DMS153 (cell line): ENCODE measurements at regions not wholly inside any gene's neighbourhood (a gene's known extent, or its start where the extent isn't known, plus 50 kb on each side); places are given as distances from the start of the nearest gene placed in this dataset.

Source experiments
- DNase-seq: peaks from one replicate; lab custom pipeline; 2025; lab: John Stamatoyannopoulos, UW

DNA sequence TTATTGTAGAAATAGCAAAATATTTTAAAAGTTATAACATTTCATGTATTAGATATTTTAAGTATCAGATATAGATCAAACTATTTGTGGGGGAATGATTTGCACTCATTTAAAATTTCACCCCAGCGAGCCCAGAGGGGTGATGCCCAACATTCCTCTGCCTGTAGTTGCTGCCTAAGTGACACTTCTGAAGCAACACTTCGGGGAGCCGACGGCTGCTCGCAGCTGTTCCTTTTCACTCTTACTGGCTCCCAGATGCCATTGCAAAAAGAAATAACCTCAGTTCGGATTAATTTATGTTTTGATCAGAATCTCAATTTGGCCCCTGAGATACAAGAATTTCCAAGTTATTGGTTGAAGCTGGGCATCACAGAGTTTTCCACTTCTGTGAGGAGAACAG lies 603.8 kb downstream of the PLCL1 start:
- no peak for DNase-seq

DNA sequence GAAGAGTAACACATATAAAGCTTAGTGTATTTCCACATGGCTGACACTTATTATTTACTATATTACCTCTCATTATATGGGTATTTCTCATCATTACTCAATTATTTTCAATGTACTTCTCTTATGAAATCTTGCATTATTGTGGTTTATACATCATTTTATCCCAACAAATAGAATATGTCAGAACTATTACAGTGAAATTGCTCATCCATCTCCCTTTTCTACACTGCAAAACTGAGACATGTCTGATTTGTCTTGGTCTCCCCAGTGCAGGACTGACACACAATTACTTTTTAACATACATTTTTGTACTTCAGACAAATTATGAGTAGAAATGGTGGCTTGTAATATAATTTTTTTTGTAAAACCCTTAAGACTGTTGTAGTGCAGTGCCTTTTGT lies 600.9 kb downstream of the PLCL1 start:
- DNase-seq = no peak

DNA sequence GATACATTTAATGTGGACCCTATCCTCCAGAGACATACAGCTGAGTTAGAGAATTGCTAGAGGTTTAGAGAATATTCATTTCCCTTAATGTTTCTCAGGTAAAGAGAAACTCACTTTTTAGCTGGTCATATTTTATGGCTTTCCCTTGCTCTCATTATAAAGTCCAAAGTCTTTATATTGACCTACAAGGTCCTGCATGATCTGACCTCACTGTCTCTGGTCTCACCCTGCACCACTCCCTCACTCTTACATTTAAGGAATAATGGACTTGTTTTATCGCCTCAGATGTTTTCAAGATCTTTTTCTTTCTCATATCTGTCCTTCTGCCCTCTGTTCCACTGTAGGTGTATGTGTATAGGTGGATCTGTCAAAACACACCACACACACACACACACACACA lies 597.3 kb downstream of the PLCL1 start:
- no peak for DNase-seq

DNA sequence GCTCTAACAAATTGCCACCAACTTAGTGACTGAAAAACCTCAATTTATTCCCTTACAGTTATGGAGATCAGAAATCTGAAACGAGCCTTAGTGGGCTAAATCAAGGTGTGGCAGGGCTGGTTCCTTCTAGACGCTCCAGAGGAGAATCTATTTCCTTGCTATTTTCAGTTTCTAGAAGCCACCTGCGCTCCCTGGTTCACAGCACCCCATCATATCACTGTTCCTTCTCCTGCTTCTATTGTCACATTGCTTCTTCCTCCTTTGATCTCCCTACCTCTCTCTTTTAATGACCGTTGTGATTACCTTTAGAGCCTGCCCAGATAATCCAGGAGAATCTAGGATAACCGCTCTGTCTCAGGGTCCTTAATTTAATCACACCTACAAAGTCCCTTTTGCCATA lies 596.6 kb downstream of the PLCL1 start:
- no peak for DNase-seq

DNA sequence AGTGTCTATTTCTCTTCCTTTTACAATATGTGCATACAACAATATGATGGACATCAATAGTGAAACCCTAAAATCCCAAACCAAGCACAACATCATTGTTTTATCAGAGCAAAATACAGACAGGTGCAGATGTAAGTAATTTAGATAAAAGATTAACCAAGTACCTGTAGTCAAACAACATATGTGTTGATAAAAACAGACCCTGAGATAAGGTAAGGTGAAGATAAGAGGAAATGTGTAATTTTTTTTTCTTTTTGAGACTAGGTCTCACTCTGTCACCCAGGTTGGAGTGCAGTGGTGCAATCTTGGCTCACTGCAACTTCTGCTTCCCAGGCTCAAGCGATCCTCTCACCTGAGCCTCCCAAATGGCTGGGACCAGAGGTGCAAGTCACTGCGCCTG lies 589.8 kb downstream of the PLCL1 start:
- DNase-seq = no peak

DNA sequence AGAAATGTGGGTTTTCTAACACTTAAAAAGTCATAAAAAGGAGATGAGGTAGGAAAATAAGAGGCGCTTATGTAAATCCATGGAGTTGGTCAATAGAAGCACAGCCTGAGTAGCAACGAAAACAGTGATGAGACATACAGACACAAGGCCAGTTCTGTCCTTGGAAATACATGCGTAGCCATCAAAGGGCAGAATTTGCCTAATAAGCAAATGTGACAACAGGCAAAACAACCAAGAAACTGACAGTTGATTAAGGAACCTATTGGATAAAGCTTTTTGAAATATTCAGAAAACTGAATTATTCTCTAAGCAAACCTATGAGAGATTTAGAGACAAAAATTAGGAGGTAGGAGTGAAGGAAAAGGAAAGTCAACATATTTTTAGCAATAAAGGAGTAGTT lies 586.3 kb downstream of the PLCL1 start:
- DNase-seq = no peak

DNA sequence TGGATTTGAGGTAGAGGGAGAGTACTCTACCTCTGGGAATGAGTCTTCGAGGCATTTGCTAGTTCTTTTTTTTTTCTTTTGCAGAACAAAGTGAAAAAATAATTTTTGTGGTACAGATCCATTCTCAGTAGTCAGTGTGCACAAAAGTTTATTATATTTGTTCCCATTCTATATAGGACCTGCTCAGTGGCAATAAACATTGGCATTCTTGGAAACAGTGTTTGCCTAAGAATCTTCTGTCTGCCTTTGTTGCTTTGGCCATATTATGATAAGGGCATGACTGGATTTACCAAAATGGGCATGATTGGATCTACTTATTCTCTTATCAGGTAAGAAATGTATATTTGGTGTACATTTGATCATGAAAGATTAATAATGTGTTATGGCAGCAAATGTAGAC lies 583.3 kb downstream of the PLCL1 start:
- no peak for DNase-seq

DNA sequence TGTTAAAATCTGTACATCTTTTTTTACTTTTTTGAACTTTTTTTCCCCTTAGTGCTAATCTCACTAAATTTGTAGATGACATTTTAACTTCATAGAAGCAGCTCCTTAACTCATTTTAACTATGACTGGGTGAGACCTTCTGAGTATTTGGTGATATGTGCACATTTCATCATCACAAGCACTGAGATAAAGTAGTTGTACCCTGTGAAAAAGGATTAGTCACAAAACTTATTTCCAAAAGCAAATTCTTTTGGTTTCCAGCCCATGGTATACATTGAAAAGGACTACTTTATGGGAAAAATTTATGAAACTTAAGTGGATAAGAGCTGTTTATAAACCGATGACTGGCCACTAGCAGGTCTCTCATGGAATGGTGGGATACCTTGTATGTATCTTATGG lies 581.5 kb downstream of the PLCL1 start:
- DNase-seq = no peak

DNA sequence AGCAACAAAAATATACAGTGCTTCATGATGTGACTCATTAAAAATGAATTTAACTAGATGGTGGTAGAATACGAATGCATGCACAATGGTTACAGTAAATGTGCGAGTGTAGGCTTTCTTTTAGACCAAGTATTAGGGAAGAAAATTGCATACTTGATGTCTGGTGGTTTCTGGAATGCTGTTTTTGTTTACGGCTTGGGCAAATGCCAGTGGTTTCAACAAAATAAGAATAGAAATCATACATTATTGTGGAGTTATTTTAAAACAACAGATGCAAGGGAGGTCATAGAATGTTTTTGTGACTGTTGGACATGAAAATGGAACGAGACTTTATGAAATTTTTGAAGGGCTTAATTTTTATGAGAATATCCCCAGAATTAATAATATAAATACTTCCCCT lies 580.9 kb downstream of the PLCL1 start:
- DNase-seq = no peak

DNA sequence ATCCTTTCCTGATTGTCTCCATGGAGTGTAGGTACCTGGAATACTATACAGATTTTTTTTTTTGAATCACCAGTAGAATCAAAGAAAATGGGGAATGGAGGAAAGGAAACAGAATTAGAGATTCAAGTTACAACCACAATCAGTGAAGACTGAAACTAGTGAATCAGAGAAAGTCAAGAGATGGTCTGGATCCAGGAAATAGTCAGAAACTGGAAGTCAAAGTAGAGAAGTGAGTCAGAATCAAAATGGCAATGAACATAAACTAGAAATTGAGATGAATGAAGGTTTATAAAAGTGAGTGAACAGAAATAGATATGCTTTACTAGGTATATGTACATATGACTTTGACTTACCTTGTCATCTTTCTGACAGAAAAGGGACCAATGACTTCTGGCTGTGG lies 579.0 kb downstream of the PLCL1 start:
- no peak for DNase-seq

DNA sequence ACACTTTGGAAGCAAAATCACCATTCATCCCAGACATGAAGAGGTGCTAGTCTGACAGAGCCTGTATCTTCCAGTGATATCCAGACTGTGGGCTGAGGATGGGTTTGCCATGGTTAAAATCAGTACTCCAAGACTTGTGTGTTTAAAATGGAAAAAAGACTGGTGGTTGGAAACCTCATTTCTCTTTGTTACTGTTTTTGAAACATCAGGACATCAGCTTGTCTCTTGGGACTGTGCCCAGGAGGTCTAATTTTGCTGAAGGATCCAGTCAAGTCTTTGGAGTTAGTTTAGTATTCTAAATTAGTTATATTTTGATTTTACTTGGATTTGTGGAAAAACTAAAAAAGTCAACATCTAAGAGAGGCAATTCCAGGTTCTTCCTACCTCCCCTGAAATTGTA lies 578.4 kb downstream of the PLCL1 start:
- no peak for DNase-seq

DNA sequence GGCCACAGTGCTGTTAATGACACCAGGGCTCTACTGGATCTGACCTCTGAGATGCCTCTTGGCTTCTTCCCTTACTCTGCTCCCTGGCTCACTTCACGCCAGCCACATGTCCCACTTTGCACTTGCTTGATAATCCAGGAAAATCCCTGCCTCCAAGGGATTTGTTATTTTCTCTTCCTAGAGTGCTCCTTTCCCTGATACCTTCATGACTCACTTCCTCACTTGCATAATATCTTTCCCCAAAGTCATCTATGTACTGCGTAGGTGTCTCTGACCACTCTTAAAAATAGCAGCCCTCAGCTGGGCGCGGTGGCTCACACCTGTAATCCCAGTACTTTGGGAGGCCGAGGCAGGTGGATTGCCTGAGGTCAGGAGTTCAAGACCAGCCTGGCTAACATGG lies 572.3 kb downstream of the PLCL1 start:
- DNase-seq = no peak

DNA sequence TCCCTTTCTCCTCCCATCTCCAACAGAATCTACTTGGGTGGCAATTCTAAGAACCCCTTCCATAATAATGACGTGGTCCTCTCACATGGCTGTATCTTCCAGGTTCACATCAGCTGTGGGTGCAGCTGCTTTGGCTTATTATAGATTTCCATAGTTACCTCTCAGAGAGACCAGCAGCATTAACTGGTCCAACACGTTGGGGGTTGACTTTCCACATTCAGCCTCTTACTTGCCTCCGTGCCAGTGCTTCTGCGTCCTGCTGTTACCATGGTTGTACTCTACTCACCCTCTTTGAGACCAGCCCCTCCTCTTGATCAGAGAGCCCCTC lies 570.7 kb downstream of the PLCL1 start:
- DNase-seq = no peak

DNA sequence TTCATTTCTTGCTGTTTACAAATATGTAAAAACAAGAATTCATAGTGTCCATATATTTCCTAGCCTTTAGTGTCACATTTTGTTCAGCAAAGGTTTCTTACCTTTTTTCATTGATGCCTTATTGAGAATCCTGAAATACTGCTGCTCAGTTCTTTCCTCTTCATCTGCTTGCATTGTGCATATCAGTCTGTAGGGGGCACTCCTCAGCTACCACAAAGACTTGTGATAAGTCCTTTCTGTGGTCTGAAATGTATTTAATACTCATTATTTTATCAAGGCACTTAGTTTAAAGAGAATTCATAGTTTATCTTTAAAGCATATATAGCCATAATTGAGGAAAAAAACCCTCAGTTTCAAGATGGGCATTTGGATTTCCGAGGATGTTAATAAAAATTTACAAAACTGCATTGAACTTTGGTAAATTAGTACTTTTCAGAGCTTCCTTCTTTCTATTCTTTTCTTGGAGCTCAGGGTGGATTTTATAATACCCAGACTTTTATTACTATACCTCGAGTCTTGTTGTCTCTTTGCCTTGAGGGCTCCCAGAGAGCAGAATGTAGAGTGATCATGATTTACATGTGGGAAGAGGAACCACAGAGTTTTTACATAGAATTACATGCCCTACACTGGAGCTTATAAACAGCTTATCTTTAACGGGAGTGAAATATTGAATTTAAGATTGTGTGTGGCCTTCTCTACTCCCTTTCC lies 570.1 kb downstream of the PLCL1 start:
- DNase-seq = peak; percentile 41

DNA sequence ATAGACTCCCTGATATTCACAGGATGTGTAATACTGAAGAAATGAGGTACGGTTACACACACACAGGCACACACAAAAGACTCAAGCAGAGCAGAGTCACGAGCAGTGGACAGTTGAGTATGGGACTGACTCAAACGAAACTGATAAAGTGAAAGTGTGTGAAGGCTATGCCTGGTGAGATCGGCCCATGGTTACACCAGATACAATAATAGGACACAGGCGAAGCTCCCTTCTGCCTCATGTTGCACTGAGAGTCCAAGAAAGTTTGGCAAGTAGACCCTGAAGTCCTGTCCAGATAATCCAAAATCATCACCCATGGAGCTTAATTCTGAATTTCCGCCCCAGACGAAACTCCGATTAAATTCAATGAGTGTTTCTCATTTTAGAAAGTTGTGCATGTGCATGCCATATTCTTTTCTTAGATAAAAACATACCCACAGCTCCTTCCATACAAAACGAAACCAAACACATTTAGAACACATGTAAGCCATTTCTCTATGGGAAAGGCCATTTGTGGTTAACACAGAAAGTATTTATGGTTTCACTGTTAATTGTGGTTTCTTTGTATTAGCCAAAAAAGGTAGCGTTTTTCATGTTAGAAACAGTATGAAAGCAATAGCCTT lies 567.6 kb downstream of the PLCL1 start:
- no peak for DNase-seq

DNA sequence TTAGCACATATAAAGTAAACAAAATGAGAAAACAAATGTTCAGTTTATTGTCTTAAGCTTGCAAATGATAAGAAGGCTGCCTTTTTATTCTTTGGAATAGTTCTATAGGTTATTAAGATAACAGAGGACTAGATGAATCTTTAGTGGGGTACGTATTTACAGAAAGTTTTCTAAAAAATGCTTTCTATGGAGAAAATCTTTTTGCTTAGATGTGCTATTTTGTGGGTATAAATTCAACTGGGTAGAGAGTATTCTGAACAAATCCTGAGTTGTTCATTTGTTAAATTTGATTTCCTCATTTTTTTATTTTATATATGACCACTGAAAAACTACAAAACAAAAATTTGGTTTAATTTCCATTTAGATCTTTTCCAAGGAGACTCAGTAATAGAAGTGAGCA lies 566.9 kb downstream of the PLCL1 start:
- no peak for DNase-seq

DNA sequence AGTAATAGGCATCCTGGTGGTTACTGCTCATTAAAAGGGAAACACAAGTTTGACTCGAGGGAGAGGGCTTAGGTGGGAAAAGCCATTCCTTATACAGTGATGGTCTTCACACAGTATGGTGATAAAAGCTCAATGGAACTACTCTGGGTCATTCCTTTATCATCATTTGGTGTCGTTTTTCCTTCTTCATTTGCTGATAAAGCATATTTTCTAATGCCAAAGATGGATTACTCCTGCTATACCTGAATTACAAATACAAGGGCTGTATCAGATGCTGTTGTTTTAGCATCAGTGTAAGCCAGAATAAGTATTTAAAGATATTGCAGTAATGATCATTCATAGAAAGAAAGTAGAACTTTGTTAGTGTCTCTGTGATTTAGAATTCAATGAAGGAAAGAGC lies 563.7 kb downstream of the PLCL1 start:
- DNase-seq = no peak

DNA sequence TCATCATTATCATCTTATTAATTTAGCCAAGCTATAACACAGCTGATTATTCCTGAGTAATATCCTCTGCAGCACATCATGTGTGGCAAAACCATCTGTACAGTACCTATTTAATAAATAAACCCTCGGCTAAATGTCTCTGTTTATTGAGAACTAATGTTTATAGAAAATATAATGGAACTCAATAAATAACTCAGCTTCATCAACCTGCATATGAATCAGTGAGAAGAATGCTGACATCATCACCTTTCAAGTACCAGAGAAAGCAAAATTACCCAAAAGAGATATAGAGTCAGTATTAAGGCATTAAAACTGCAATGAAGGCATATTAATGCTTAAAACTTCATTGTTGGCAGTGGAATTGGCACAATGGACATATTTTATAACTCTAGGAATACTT lies 558.3 kb downstream of the PLCL1 start:
- no peak for DNase-seq

DNA sequence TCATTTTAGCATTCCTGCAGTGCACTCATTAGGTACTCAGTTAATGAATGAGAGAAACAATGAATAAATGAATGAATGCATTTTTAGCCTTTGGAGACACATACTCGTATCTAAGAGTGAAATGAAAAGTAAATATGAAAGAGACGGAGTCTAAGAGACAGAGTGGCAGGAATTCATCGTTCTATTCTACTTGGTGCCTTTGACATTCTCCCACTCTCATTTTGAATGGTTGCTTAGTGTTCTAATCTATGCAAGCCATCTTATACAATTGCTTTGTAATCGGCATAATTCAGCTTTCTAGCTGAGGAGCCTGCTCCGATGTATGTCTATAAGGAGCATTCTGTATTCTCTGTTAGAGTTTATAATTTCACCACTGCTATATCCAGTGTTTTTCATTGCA lies 554.9 kb downstream of the PLCL1 start:
- no peak for DNase-seq

DNA sequence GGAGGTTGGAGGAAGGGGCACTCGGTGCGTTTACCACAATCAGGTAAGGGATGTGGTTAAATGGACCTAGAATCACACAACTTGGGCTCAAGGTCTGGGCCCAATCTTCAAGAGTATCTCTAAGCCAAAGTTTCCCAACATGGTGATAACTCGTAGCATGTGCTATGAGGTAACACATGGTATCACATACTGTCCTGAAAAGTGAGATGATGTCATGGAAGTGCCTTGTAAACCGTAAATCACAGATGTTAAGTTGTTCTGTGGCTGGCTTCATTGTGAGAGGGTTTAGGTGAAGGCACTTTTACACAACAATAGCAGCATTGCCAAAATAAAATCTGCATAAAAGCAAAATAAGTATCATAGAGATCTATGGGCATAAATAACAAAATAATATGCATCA lies 551.8 kb downstream of the PLCL1 start:
- no peak for DNase-seq

DNA sequence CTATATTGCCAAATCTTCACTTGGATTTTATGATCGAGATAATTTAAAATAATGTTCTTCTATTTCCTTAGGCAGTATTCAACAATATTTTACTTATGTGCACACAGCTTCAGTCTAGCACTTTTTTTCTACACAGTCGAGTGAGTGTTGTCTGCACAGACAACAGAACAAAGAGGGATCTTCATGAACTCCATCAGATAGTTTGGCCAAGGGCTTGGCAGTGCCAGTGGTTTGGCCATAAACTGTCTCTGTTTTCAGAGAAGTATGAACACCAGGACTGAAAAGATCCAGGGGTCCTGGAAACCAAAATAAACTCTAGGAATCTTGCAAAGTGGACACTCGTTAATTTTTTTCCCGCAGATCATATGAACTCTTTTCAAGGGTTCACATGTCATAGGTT lies 547.3 kb downstream of the PLCL1 start:
- DNase-seq = no peak

DNA sequence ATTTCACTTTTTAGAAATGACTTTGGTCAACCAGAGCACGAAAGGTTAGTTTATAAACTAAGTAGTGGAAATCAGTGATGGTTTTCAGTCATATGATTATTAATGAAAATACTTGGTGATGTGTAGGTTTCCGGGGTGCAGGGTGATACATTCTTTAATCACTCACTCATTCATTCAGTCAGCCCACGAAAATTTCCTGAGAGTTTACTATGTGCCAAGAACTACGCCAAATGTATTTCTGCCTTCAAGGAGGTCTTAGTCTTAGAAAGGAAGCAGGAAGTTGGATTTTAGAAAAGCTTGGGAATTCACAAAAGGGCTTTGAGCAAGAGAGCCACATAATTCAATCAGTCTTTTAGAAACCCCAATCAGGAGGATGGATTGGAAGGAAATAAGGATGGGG lies 543.6 kb downstream of the PLCL1 start:
- DNase-seq = no peak

DNA sequence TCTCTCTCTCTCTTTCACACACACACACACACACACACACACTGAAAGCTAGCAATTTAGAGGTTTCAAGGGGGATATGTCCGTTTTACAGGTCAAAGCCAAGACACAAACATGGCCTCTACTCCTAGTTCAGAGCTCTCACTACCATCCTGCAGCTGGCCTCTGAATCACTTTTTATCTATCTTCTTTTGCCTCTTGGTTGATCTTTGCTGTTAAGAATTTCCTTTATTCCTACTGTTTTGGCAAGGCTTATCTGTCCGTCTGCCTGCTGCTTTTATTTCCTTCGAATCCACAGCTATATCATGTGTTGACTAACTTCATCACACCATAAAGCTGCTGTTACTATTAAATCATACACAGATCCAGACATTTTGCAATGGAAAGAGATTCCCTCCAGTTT lies 543.0 kb downstream of the PLCL1 start:
- DNase-seq = no peak

DNA sequence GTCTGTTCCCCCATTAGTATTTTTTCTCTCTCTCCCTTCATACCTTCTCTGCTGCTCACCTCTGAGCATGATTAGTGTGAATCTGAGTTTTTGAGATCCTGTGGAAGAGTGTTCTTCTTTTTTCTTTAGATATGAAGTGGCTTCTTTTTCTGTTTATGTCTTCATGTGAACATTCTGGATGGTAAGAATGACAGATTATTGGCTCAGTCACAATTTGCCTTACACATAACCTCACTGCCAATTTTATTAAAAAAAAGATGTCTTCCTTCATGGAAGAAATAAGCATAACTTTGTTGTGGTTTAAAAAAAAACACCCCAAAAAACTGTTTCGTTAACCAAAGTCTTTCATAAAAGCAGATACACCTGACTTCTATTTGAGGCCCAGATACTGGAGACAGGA lies 539.1 kb downstream of the PLCL1 start:
- DNase-seq = no peak

DNA sequence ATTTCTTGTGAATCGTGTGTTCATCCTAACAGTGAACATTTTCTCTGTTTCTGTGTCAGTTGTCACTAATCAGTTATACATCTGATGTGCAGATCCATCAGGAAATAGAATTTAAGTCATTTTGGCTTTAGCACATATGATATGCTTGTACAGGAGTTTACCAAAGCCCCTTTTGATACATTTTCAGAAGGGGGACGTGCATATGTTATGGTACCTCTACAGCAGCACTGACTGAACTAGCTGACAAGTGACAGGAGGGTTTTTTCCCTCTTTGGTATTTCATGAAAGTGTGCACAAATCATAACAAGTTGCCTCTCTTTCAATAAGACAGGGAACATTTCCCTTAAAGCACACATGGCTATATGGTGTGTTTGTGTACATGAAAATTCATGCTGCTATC lies 536.5 kb downstream of the PLCL1 start:
- no peak for DNase-seq
